Bronchial epithelial cell (primary cell): ENCODE measurements at regions not wholly inside any gene's neighbourhood (a gene's known extent, or its start where the extent isn't known, plus 50 kb on each side); places are given as distances from the start of the nearest gene placed in this dataset.
A peak's percentile ranks its signal among the peaks of the same experiment; 100 is the strongest.

Experiments
- DNase-seq: peaks from one replicate; pipeline ENCODE4 v3.0.0-alpha.2; 2010; ENCODE audit warnings: low read depth
- FAIRE-seq: peaks from 2 replicates; lab custom pipeline; 2011; peaks lifted over from hg19 to GRCh38; lab: Jason Lieb, UNC
- H3K27me3 ChIP-seq: 2 replicates; pipeline ENCODE4 v1.5.1; 2011; ENCODE audit warnings: low read length; ENCODE audit not compliant: control insufficient read depth, insufficient read depth
- H3K36me3 ChIP-seq: 2 replicates; pipeline ENCODE4 v1.5.1; 2011; ENCODE audit warnings: low read length; ENCODE audit not compliant: control insufficient read depth, insufficient read depth
- H3K4me3 ChIP-seq: 2 replicates; pipeline ENCODE4 v1.5.1; 2011; ENCODE audit warnings: mild to moderate bottlenecking, low read depth, low read length, control low read depth
- CTCF ChIP-seq: IDR thresholded peaks from 2 replicates; pipeline ENCODE4 v1.5.1; 2011; ENCODE audit warnings: mild to moderate bottlenecking, moderate library complexity, low read length, control low read depth, inconsistent platforms; ENCODE audit not compliant: insufficient read depth, severe bottlenecking

GRCh38 chr1:229710746-229711145 lies 84.7 kb downstream of the URB2 start:
- Histone ChIP-seq H3K27me3 (no peaks in the 10 kb centered on the region), H3K36me3 (no peaks in the 10 kb centered on the region), H3K4me3 (no peak overlapping the region)
- DNase-seq (no peak), FAIRE-seq (no peak)
- TF ChIP-seq CTCF = no peak

GRCh38 chr1:229714306-229714705 lies 88.3 kb downstream of the URB2 start:
- TF ChIP-seq CTCF = no peak
- Histone ChIP-seq H3K4me3 (no peak overlapping the region), H3K36me3 (no peaks in the 10 kb centered on the region), H3K27me3 (no peaks in the 10 kb centered on the region)
- DNase-seq (no peak), FAIRE-seq (no peak)

GRCh38 chr1:229714964-229715603 lies 89.0 kb downstream of the URB2 start:
- DNase-seq (peak; percentile 32), FAIRE-seq (peak; percentile 58)
- no peak overlapping the region for H3K4me3 ChIP-seq
- no peaks in the 10 kb centered on the region for H3K27me3 ChIP-seq
- H3K36me3 ChIP-seq = no peaks in the 10 kb centered on the region
- peak; percentile 60 for TF ChIP-seq CTCF

GRCh38 chr1:229716069-229716468 lies 90.0 kb downstream of the URB2 start:
- Histone ChIP-seq H3K4me3 (no peak overlapping the region), H3K36me3 (no peaks in the 10 kb centered on the region), H3K27me3 (no peaks in the 10 kb centered on the region)
- no peak for TF ChIP-seq CTCF
- FAIRE-seq (no peak), DNase-seq (no peak)

GRCh38 chr1:229716704-229717103 lies 90.7 kb downstream of the URB2 start:
- DNase-seq (no peak), FAIRE-seq (no peak)
- no peaks in the 10 kb centered on the region for H3K27me3 ChIP-seq
- no peak overlapping the region for H3K4me3 ChIP-seq
- no peak for TF ChIP-seq CTCF
- no peaks in the 10 kb centered on the region for H3K36me3 ChIP-seq
